HG02678 (cell line): ENCODE measurements at regions not wholly inside any gene's neighbourhood (a gene's known extent, or its start where the extent isn't known, plus 50 kb on each side); places are given as distances from the start of the nearest gene placed in this dataset.

Source experiments
- ATAC-seq: cut with Tn5 transposase; IDR thresholded peaks from one replicate; pipeline ENCODE4 v1.9.1; 2021; ENCODE audit warnings: mild to moderate bottlenecking, moderate library complexity; ENCODE audit not compliant: unreplicated experiment

- ATAC-seq = no peak
Observed at GRCh38 chr16:85481738-85482137, 131.4 kb upstream of the GSE1 start.

DNA sequence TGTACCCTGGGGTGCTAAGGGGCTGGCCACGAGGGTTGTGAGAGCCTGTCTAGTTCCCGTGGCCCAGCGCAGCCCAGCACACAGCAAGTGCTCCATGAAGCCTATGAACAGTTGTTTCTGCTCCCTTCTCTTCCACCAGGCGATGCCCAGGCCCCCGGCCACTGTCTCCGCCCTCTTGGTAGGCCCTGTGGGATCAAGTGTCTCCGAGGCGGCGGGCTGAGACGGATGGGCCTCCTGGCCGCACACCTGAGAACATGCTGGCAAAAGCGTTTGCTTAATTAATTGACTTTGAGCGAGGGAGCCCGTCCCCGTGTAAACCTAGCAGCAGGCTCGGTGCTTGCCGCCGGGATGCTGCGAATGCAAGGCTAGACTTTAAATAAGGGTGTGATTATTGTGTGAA lies 129.7 kb upstream of the GSE1 start:
- ATAC-seq = no peak

DNA sequence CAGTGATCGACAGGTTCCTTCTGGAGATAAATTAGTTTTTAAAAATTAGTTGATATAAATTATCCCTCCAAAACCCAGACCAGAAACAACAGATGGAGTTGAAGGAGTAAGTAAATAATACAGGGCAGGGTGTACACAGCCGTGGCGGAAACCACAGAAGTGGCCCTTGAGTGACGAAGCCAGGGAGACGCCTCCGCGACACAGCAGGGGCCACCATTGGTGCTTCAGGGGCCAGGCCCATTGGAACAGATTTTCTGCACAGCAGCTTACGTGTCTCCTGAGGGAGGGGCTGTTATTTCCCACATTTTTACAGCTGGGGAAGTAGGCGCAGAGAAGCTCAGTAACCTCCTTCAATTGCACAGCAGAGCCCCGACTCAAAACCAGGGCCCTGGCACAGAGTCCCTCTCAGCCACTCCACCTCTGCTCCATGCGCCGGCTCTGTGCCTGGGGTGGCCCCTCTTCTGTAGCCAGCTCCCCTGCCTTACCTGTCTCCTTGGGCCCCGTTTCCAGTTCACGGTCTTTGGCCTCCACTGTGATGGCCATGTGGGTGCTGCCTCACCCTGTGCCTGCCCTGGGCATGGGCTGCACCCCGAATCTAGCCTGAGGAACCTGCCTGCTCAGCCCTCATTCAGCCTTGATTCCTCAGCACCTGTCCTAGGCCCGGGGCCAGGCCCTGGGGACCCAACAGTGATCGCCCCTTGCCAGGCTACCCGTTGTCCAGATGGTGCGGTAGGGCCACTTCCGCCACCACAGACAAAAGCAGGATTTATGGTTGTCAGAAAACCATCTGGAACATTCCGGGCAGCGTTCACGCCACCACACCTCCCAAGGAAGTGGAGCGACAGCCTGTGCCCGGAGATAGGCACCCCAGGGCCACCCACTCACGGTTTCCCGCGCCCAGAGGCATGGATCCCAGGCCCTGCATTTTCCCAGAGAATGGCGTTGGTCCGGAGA lies 128.5 kb upstream of the GSE1 start:
- ATAC-seq = no peak

DNA sequence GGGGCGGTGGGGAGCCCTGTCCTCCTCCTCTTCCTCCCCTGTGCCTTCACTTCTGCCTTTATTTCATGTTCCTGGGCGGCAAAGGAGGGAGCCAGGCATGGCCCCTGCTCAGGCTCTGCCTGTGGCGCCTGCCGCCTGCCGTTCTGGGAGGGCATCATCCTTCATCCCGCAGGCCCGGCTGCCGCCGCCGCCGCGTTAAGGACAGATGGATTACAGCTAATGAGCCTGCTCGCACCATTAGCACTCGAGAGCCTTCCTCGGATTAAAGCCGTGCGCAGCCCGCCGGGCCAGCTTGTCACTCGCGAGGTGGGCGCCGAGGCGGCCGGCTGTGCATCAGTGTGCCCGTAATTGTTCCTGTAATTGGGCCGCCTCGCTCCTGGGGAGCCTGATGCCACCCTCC lies 127.7 kb upstream of the GSE1 start:
- no peak for ATAC-seq

DNA sequence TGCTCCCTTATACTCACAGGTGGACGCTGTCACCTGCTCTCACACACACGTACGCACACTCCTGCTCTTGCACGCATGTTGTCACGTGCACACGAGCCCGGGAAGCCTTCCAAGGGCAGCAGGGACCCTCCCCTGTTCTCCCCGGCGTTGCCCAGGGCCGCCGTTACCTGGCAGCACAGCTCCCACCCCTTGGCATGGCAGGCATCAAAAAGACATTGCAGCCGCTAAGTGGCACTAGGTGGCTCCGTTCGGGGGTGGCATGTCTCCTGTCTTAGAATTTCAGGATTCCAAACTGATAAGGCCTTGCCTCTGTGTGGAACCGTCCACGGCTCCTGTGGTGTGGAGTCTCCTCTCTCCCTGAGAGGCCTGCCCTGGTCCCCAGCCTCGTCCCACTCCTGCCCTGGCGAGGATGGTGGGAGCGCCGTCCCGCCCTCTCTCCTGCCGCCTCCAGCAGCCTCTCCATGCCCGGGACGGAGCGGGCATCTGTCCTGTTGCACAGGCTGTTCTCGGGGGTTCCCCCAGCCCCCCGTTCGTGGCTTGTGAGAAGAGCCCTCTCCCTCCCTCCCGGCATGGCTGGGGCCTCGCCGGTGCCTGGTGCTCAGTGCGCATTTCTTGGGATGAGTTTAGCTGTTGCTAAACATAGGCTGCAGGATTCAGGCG lies 126.7 kb upstream of the GSE1 start:
- ATAC-seq = no peak

- ATAC-seq = no peak
Observed at GRCh38 chr16:85488414-85488813, 124.7 kb upstream of the GSE1 start.

- no peak for ATAC-seq
Observed at GRCh38 chr16:85490407-85491057, 122.6 kb upstream of the GSE1 start.

DNA sequence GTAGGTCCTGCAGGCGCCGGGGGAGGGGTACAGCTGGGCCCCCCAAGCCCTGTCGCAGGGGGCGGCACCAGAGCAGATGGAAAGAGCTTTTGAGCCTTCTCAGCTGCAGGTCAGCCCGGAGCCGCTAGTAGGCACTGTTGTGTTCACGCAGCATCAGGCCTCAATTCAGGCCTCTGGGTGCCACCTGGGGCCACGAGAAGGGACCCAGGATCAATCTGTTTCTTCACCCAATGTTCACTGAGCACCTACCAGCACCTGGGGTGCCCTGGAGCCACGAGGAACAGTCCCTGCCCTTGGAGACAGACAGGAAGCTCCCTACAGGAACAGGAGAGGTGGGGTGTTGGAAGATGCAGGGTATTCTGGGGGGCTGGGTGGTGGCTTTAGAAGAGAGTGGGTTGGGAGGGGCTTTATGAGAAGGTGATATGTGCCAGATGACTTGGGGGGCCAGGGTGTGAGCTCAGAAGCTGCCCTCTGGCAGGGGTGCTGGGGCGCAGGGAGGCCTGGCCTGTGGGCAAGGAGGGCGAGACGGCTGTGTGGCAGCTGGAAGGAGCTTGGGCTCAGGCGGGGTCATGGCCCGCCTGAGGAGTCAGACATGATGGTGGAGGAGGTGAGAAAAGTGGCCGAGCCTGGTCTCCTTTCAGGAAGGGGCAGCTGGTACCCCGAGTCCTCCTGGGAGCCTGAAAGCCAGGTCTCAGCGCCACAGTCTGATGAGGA lies 121.9 kb upstream of the GSE1 start:
- ATAC-seq = no peak

DNA sequence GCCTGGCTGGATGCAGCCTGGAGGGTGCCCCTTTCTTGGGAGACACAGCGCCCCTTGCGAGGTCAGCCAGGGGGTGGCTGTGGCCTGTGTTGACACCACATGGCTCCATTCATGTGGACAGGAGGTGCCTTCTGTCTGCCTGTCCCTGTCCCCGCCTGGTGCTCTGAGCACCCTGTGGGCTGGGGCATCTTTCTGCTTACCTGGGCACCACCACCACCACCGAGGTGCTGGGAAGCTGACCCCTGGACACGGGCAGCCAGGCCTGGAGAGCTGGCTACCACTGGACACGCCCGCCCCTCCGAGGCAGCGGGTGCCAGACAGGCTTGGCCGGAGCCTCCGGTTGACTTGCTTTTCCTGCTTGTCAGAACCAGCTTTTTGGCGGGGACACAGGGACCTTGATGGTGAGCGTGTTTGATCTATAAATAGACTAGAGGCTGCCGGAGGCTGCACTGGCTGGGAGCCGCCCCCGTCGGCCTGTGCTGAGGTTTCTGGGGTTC lies 121.3 kb upstream of the GSE1 start:
- no peak for ATAC-seq

DNA sequence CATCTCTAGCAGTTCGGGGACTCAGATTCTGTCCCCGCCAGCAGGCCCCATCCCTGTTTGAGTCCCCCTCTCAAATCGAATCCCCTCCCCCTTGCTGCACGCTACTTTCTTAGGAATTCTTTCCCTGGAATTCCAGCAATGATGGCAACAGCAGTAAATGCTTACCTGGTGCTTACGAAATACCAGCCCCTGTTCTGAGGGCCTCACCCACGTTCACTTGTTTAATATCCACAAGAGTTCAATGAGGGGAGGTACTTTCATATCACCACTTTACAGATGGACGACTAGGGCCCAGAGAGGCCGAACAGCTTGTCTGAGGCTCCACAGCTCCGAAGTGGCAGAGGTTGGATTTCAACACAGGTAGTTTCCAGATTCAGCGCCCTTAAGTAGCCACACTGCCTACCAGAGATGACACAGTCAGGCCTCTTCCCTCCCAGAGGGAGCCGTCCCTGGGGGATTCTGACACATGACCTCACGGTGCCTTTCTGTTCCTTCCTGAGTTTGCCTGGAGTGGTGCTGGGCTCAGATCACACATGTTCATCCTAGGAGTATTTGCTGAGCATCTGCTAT lies 120.7 kb upstream of the GSE1 start:
- no peak for ATAC-seq

DNA sequence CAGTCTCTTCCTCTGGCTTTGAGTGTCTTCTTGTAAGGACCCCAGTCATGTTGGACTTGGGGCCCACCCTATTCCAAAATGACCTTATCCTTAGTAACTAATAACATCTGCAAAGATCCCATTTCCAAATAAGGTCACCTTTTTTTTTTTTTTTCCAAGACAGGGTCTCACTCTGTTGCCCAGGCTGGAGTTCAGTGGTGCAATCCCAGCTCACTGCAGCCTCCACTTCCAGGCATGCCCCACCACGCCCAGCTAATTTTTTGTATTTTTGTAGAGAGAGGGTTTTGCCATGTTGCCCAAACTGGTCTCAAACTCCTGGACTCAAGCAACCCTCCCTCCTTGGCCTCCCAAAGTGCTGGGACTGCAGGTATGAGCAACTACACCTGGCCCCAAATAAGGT lies 118.8 kb upstream of the GSE1 start:
- no peak for ATAC-seq

GRCh38 chr16:85495259-85495658 lies 117.9 kb upstream of the GSE1 start:
- ATAC-seq = no peak

- no peak for ATAC-seq
Observed at GRCh38 chr16:85495823-85496538, 117.1 kb upstream of the GSE1 start.

DNA sequence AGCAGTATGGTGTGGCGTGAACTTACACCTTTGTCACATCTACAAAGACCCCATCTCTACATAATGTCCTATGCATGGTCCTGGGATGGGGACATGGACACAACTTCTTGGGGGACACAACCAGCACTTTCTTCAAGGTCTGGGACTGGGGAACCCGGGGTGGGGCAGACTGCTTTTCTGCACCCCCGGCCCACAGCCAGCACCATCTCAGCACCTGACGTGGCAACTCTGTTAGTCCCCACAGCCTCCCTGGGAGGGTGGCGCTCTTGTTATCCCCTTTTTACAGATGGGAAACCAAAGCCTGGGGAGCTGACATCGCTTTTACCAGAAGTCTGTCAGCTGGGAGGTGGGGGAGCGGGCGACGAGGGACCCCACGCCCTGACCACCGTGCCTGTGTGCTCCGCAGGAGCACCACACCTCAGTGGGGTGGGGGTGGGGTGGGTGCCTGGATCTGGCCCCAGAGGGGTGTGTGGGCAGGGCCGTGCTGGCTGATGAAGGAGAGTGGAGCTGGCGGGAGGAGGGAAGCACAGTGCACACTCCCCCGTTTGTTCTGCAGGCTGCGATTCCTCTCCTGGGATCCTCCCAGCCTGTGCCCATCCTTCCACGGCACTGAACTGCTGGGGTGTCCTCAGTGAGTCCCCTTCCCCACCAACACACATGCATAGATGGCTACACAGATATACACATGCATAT lies 115.4 kb upstream of the GSE1 start:
- ATAC-seq = no peak

GRCh38 chr16:85498607-85499006 lies 114.5 kb upstream of the GSE1 start:
- ATAC-seq = peak; percentile 76

DNA sequence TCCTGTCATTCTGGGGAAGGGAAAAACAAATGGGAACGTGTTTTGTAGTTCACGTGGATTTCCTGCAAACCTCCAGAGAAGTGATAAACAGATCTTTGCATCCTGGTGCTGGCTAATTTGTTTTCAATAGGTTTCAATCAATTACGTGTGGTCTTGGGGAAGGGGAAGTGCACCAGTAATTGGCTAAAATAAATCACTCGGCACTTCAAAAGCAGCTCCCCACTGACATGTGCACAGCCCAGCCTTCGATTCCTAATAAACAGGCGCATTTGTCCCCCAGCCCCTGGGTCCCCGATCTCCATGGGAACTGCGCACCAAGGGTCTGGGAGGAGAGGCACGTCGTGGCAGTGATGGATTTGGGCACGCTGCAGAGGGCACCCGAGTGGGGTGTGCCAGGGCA lies 112.9 kb upstream of the GSE1 start:
- ATAC-seq = no peak

GRCh38 chr16:85501900-85502299 lies 111.2 kb upstream of the GSE1 start:
- ATAC-seq = no peak

DNA sequence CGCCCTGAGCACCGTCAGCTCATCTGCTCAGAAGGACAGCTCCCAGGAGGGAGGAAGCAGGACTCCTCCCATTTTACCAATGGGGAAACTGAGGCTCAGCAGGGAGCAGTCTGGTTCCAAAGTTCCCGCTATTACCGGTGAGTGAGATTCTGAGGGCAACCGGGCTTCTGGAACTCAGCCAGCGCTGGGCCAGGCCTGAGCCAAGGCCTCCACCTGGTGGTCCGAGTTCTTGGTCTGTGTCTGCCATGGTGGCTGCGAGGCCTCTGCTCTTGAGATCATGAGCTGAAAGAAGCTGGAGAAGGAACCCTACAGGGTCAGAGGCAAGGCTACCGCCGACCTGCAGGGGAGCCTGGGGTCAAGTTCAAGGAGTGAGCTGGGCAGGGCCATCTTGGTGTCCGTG lies 110.8 kb upstream of the GSE1 start:
- ATAC-seq = no peak

DNA sequence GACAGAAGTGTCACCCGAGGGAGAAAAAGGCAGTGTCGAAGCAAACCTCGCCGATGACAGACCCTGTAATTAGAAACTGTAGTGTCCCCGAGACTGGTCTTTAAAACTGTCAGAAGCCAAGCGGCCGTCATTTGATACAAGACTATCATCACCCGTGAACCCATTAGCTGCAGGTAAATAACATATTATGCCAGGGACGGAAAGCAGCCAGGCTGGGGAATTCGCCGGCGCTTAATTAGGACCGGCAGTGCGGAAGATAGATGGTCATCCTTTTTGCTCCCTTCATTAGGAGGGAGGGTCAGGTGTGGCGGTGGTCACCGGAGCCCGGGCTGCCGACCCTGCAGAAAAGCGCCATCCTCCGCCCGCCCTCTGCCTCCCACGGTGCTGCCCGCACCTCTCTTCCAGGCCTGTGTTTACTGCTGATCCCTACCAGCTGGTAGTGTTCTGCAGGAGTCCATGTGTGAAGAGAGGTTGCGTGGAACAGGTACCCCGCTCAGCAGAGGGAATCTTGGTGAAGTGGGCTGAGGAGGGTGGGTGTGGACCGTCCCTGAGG lies 109.4 kb upstream of the GSE1 start:
- ATAC-seq = no peak
